H1 (cell line): ENCODE measurements at regions not wholly inside any gene's neighbourhood (a gene's known extent, or its start where the extent isn't known, plus 50 kb on each side); places are given as distances from the start of the nearest gene placed in this dataset.

Experiments
- BACH1 ChIP-seq: IDR thresholded peaks from 2 replicates; pipeline ENCODE4 v1.6.1; 2012; ENCODE audit warnings: low read length, improper control_type of control experiment
- BRCA1 ChIP-seq: IDR thresholded peaks from 2 replicates; pipeline ENCODE4 v1.6.1; 2012; ENCODE audit warnings: low read depth, low read length, improper control_type of control experiment
- CHD1 ChIP-seq: IDR thresholded peaks from 2 replicates; pipeline ENCODE4 v1.6.1; 2012; ENCODE audit warnings: low read depth, low read length, improper control_type of control experiment
- EZH2 ChIP-seq: fragments of 200-600 bp; sonication (generic); IDR thresholded peaks from 2 replicates; pipeline ENCODE4 v1.7.1; 2012; ENCODE audit warnings: low read depth, mild to moderate bottlenecking, moderate library complexity, low read length, inconsistent platforms; ENCODE audit not compliant: severe bottlenecking
- HDAC6 ChIP-seq: IDR thresholded peaks from one replicate; pipeline ENCODE4 v1.7.1; 2012; ENCODE audit warnings: low read depth, mild to moderate bottlenecking, inconsistent platforms, low read length, moderate library complexity
- KDM1A ChIP-seq: fragments of 200-600, 300-600 bp; sonication (generic); IDR thresholded peaks from 2 replicates; pipeline ENCODE4 v1.7.1; 2016; ENCODE audit warnings: mild to moderate bottlenecking, low read length, borderline replicate concordance
- POU5F1 ChIP-seq: IDR thresholded peaks from 2 replicates; pipeline ENCODE4 v1.6.1; 2011; ENCODE audit warnings: low read depth, mild to moderate bottlenecking, low read length, moderate library complexity
- RBBP5 ChIP-seq: IDR thresholded peaks from 2 replicates; pipeline ENCODE4 v1.7.1; 2012; ENCODE audit warnings: low read depth, mild to moderate bottlenecking, inconsistent platforms, low read length, moderate library complexity, borderline replicate concordance
- RXRA ChIP-seq: IDR thresholded peaks from 2 replicates; pipeline ENCODE4 v1.6.1; 2011; ENCODE audit warnings: low read depth, mild to moderate bottlenecking, low read length, moderate library complexity; ENCODE audit not compliant: insufficient read depth
- SIX5 ChIP-seq: IDR thresholded peaks from 2 replicates; pipeline ENCODE4 v1.6.1; 2011; ENCODE audit warnings: mild to moderate bottlenecking, low read depth, low read length
- SUZ12 ChIP-seq: fragments of 200-600 bp; sonication (generic); IDR thresholded peaks from 2 replicates; pipeline ENCODE4 v1.6.1; 2012; ENCODE audit warnings: mild to moderate bottlenecking, inconsistent platforms, low read length, moderate library complexity, mixed read lengths
- YY1 ChIP-seq: IDR thresholded peaks from 2 replicates; pipeline ENCODE4 v1.6.1; 2011; ENCODE audit warnings: low read depth, mild to moderate bottlenecking, low read length
- TF ChIP-seq, protein P1 (sequence below): IDR thresholded peaks from 2 replicates; pipeline ENCODE4 v1.6.1; 2012; ENCODE audit warnings: inconsistent platforms
- TF ChIP-seq, protein P2 (sequence below): IDR thresholded peaks from 2 replicates; pipeline ENCODE4 v1.6.1; 2011; ENCODE audit warnings: low read depth, mild to moderate bottlenecking, low read length; ENCODE audit not compliant: insufficient read depth

DNA sequence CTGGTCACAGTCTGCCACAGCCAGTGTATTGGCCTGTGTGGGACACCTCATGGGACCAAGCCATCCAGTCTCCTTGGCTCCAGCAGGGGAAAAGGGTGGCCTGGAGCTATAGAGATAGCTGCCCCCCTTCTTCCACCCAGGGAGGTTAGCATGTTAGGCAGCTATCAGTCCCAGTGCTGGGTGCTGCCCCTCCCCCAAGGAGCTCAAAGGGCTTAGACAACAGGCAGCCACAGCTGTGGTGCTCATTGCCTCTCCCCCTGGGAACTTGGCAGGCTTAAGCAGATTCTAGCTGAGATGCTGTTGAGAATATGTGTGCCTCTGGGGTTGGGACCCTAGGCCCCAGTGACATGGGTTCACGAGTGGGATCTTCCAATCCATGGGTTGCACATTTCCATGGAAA, 226.0 kb upstream of the PTGER4 start (continued):
- no peak for TF ChIP-seq RBBP5
- no peak for TF ChIP-seq BACH1
- TF ChIP-seq RXRA: no peak
- TF ChIP-seq, protein P1, sequence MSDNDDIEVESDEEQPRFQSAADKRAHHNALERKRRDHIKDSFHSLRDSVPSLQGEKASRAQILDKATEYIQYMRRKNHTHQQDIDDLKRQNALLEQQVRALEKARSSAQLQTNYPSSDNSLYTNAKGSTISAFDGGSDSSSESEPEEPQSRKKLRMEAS: no peak
- TF ChIP-seq BRCA1: no peak
- no peak for TF ChIP-seq CHD1
- no peak for TF ChIP-seq KDM1A
- TF ChIP-seq YY1: no peak
- TF ChIP-seq SIX5: no peak
- TF ChIP-seq HDAC6: no peak
- TF ChIP-seq, protein P2, sequence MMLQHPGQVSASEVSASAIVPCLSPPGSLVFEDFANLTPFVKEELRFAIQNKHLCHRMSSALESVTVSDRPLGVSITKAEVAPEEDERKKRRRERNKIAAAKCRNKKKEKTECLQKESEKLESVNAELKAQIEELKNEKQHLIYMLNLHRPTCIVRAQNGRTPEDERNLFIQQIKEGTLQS: no peak
- TF ChIP-seq SUZ12: no peak
- no peak for TF ChIP-seq EZH2
- no peak for TF ChIP-seq POU5F1
